Large intestine (tissue), 3 donors: ENCODE measurements at regions not wholly inside any gene's neighbourhood (a gene's known extent, or its start where the extent isn't known, plus 50 kb on each side); places are given as distances from the start of the nearest gene placed in this dataset.

Experiments
- DNase-seq, 2 donors: peaks; one replicate each; pipeline versions ENCODE4 v3.0.0 to v3.0.0-alpha.2; 2013
- H3K27ac ChIP-seq: one replicate; pipeline ENCODE4 v1.5.1; 2013; ENCODE audit warnings: low read length
- H3K27me3 ChIP-seq: 2 replicates; pipeline ENCODE4 v1.6.1; 2013; ENCODE audit warnings: low read length; ENCODE audit not compliant: control insufficient read depth, insufficient read depth
- H3K36me3 ChIP-seq: 2 replicates; pipeline ENCODE4 v1.6.1; 2013; ENCODE audit warnings: low read length; ENCODE audit not compliant: control insufficient read depth, insufficient read depth
- H3K4me1 ChIP-seq: one replicate; pipeline ENCODE4 v1.6.1; 2013; ENCODE audit warnings: low read length; ENCODE audit not compliant: control insufficient read depth, insufficient read depth
- H3K4me3 ChIP-seq: one replicate; pipeline ENCODE4 v1.5.1; 2013; ENCODE audit warnings: low read length
- H3K9me3 ChIP-seq: one replicate; pipeline ENCODE4 v1.6.1; 2013; ENCODE audit warnings: mild to moderate bottlenecking, low read depth, low read length, moderate library complexity; ENCODE audit not compliant: control insufficient read depth
- WGBS: methylation state at CpG from one replicate; pipeline ENCODE4 v1.1.5; 2013; ENCODE audit warnings: low lambda C conversion rate; ENCODE audit not compliant: insufficient coverage; 5-methylcytosine and 5-hydroxymethylcytosine counted together

GRCh38 chr3:3237979-3238378 lies 58.5 kb upstream of the CRBN start:
- no peaks in the 10 kb centered on the region for H3K36me3 ChIP-seq
- H3K27me3 ChIP-seq, result no peaks in the 10 kb centered on the region
- no peak overlapping the region for H3K4me3 ChIP-seq
- DNase-seq, result no peak
- no peaks in the 10 kb centered on the region for H3K9me3 ChIP-seq
- no peak overlapping the region for H3K27ac ChIP-seq
- no peaks in the 10 kb centered on the region for H3K4me1 ChIP-seq
- WGBS, result no CpG with 5 or more reads among the region's 2 CpGs

GRCh38 chr3:3232251-3232650 lies 52.8 kb upstream of the CRBN start:
- Histone ChIP-seq H3K36me3 (no peaks in the 10 kb centered on the region), H3K9me3 (no peaks in the 10 kb centered on the region), H3K4me3 (no peak overlapping the region), H3K4me1 (no peaks in the 10 kb centered on the region), H3K27me3 (no peaks in the 10 kb centered on the region), H3K27ac (no peak overlapping the region)
- no peak for DNase-seq
